ENCODE measurements at regions not wholly inside any gene's neighbourhood (a gene's known extent, or its start where the extent isn't known, plus 50 kb on each side); places are given as distances from the start of the nearest gene placed in this dataset.

GRCh38 chr5:19200251-19200650, 787.7 kb downstream of the CDH18 start:
- TF ChIP-seq, protein P1, sequence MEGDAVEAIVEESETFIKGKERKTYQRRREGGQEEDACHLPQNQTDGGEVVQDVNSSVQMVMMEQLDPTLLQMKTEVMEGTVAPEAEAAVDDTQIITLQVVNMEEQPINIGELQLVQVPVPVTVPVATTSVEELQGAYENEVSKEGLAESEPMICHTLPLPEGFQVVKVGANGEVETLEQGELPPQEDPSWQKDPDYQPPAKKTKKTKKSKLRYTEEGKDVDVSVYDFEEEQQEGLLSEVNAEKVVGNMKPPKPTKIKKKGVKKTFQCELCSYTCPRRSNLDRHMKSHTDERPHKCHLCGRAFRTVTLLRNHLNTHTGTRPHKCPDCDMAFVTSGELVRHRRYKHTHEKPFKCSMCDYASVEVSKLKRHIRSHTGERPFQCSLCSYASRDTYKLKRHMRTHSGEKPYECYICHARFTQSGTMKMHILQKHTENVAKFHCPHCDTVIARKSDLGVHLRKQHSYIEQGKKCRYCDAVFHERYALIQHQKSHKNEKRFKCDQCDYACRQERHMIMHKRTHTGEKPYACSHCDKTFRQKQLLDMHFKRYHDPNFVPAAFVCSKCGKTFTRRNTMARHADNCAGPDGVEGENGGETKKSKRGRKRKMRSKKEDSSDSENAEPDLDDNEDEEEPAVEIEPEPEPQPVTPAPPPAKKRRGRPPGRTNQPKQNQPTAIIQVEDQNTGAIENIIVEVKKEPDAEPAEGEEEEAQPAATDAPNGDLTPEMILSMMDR (IDR thresholded peaks at IDR 0.05) = no peak
- TF ChIP-seq POLR2A (IDR thresholded peaks at IDR 0.05) (no peak), POLR2AphosphoS5 (IDR thresholded peaks at IDR 0.05) (no peak)

All from breast epithelium (tissue), 3 donors.